ENCODE measurements at regions not wholly inside any gene's neighbourhood (a gene's known extent, or its start where the extent isn't known, plus 50 kb on each side); places are given as distances from the start of the nearest gene placed in this dataset.

DNA sequence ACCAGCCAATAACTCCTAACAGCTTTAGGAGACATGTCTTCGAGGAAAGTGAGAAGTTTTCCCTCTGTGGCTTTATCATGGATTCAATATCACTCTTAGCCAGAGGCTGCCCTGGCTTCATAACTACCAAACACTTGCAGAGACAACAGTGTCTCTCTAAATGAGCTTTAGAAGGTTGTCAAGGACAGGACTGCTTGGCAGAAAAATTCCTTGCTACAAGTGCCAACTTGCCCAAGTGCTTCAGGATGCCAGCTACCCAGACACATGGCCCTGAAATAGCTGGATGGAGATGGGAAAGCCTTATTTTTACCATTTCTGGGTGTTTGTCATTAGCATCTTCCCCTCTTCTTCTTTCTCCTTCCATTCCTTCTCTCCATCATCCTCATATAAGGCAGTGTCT lies 137.1 kb upstream of the MDFIC start:
- Mint-ChIP-seq H3K9me3 (ENCODE audit: unreplicated experiment) (peaks cover 5% of the 10 kb centered on the region), H3K36me3 (ENCODE audit: unreplicated experiment) (no peaks in the 10 kb centered on the region), H3K27me3 (ENCODE audit: unreplicated experiment) (no peaks in the 10 kb centered on the region), H3K27ac (ENCODE audit: unreplicated experiment) (no peak overlapping the region), H3K4me1 (ENCODE audit: unreplicated experiment) (peaks cover 6% of the 10 kb centered on the region), H3K4me3 (ENCODE audit: unreplicated experiment) (no peak overlapping the region)
- TF ChIP-seq CTCF (IDR thresholded peaks at IDR 0.05) = no peak
- no peak for DNase-seq (ENCODE audit: extremely low spot score, unreplicated experiment)

DNA sequence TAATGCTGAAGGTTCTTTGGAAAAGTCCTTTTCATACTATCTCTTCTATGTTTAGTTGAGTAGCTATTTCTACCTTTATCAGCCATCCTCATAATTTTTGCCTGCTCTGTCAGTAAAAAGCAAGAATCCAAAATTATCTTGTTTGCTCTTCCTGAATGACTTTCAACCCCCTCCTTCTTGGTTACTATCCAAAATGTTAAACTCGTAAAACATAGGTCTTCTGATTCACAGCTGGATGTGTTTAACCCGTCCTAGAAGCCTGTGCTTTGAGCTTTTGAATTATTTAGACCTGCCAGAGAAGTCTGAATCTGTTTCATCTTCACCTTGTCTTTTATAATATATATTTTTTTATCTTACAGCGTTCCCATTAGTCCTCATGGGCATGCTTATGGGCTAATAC lies 136.4 kb upstream of the MDFIC start:
- Mint-ChIP-seq H3K4me1 (ENCODE audit: unreplicated experiment) (peaks cover 13% of the 10 kb centered on the region), H3K9me3 (ENCODE audit: unreplicated experiment) (peaks cover 5% of the 10 kb centered on the region), H3K4me3 (ENCODE audit: unreplicated experiment) (no peak overlapping the region), H3K27me3 (ENCODE audit: unreplicated experiment) (no peaks in the 10 kb centered on the region), H3K27ac (ENCODE audit: unreplicated experiment) (no peak overlapping the region), H3K36me3 (ENCODE audit: unreplicated experiment) (no peaks in the 10 kb centered on the region)
- TF ChIP-seq CTCF (IDR thresholded peaks at IDR 0.05) = no peak
- DNase-seq (ENCODE audit: extremely low spot score, unreplicated experiment) = no peak

DNA sequence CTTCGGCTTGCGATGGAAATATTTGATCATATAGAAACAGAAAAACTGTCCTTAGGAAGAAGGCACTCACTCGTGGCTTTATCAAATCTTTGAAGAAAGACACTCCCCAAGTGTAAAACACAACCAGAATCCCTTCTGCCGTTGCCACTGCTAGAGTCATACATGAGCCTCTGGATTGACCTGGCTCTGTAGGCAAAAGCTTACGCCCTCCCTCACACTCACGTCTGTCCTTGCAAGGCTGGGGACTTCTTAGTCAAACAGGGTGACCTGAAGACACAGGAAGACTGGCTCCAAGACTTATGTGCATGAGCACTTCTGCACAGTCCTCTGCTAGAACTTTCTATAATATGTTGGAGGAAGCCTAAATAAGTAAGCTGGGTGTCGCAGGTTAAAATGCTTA lies 135.4 kb upstream of the MDFIC start:
- TF ChIP-seq CTCF (IDR thresholded peaks at IDR 0.05) = no peak
- Mint-ChIP-seq H3K4me1 (ENCODE audit: unreplicated experiment) (peaks cover 19% of the 10 kb centered on the region), H3K9me3 (ENCODE audit: unreplicated experiment) (peaks cover 5% of the 10 kb centered on the region), H3K27ac (ENCODE audit: unreplicated experiment) (no peak overlapping the region), H3K4me3 (ENCODE audit: unreplicated experiment) (no peak overlapping the region), H3K27me3 (ENCODE audit: unreplicated experiment) (no peaks in the 10 kb centered on the region), H3K36me3 (ENCODE audit: unreplicated experiment) (no peaks in the 10 kb centered on the region)
- no peak for DNase-seq (ENCODE audit: extremely low spot score, unreplicated experiment)

DNA sequence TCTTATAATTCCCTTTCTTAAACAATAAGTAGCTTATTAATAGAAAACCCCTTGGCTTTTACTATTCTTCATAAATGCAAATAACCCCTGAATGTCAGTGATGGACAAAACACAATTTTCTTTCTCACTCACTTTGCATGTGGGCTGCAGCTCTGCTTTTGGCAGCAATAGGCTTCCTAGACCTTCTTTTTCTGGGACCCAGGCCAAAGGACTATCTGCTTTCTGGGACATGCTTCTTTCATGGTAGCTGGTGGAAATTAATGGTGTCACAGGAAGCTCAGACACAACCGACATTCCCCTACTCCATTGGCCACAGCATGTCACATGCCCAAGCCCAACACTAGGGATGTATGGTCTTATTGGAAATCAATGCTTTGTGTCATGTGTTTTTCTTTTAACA lies 134.3 kb upstream of the MDFIC start:
- Mint-ChIP-seq H3K9me3 (ENCODE audit: unreplicated experiment) (peaks cover 5% of the 10 kb centered on the region), H3K4me1 (ENCODE audit: unreplicated experiment) (peaks cover 25% of the 10 kb centered on the region), H3K27me3 (ENCODE audit: unreplicated experiment) (no peaks in the 10 kb centered on the region), H3K4me3 (ENCODE audit: unreplicated experiment) (no peak overlapping the region), H3K36me3 (ENCODE audit: unreplicated experiment) (no peaks in the 10 kb centered on the region), H3K27ac (ENCODE audit: unreplicated experiment) (no peak overlapping the region)
- no peak for TF ChIP-seq CTCF (IDR thresholded peaks at IDR 0.05)
- no peak for DNase-seq (ENCODE audit: extremely low spot score, unreplicated experiment)

DNA sequence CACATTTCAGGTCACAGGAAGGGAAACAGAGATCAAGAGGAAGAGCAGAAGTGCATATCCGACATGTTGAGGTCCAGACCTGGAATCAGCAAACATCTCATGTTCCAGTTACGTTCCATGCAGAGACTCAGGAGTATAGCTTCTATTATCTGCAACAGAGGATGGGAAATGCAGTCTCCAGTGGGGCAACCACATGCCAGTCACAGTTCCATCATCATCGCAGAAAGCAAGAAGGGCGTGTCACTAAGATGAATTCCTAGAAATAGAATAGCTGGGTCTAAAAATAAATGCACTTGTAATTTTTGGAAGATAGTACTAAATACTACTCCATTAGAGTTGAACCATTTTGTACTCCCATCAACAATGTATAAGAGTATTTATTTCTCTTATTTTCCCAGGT lies 133.2 kb upstream of the MDFIC start:
- Mint-ChIP-seq H3K4me1 (ENCODE audit: unreplicated experiment) (peaks cover 25% of the 10 kb centered on the region), H3K9me3 (ENCODE audit: unreplicated experiment) (peaks cover 5% of the 10 kb centered on the region), H3K36me3 (ENCODE audit: unreplicated experiment) (no peaks in the 10 kb centered on the region), H3K4me3 (ENCODE audit: unreplicated experiment) (no peak overlapping the region), H3K27me3 (ENCODE audit: unreplicated experiment) (no peaks in the 10 kb centered on the region), H3K27ac (ENCODE audit: unreplicated experiment) (no peak overlapping the region)
- no peak for TF ChIP-seq CTCF (IDR thresholded peaks at IDR 0.05)
- no peak for DNase-seq (ENCODE audit: extremely low spot score, unreplicated experiment)
